Astrocyte of the spinal cord (primary cell): ENCODE measurements at regions not wholly inside any gene's neighbourhood (a gene's known extent, or its start where the extent isn't known, plus 50 kb on each side); places are given as distances from the start of the nearest gene placed in this dataset.

Source experiments
- DNase-seq: peaks from one replicate; pipeline ENCODE4 v3.0.0; 2011; ENCODE audit warnings: low read depth, low spot score
- H3K4me3 ChIP-seq: 2 replicates; pipeline ENCODE4 v1.5.1; 2011; ENCODE audit warnings: low read depth, mild to moderate bottlenecking, low read length, moderate library complexity
- in situ Hi-C: cut with HindIII; loops from 2 replicates; pipeline ENCODE4 v1.10.0; 2017; ENCODE audit warnings: low sequenced_read_pairs
- TF ChIP-seq, protein P1 (sequence below): IDR thresholded peaks from 2 replicates; pipeline ENCODE4 v1.5.1; 2012; ENCODE audit warnings: low read depth, mild to moderate bottlenecking, low read length, inconsistent platforms

DNA sequence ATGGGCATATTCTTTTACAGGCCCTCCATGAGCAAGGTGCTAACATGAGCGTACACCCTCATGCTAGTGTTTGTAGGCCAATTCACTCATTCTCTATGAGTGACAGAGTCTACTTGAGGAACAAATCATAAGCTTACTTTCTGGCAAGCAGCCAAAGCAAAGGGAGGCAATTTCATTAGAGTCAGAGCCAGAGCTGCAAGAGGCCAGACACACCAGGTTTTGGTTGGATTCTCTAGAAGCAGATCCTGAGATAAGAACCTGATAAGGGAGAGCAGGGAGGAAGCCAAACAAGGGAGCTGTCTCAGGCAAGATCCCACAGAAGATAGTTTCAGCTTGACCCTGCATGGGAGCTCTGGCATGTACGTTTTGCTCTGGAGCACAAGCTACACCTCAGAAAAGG, 214.1 kb upstream of the CTNNB1 start:
- in situ Hi-C loops, result no loop called here
- TF ChIP-seq, protein P1, sequence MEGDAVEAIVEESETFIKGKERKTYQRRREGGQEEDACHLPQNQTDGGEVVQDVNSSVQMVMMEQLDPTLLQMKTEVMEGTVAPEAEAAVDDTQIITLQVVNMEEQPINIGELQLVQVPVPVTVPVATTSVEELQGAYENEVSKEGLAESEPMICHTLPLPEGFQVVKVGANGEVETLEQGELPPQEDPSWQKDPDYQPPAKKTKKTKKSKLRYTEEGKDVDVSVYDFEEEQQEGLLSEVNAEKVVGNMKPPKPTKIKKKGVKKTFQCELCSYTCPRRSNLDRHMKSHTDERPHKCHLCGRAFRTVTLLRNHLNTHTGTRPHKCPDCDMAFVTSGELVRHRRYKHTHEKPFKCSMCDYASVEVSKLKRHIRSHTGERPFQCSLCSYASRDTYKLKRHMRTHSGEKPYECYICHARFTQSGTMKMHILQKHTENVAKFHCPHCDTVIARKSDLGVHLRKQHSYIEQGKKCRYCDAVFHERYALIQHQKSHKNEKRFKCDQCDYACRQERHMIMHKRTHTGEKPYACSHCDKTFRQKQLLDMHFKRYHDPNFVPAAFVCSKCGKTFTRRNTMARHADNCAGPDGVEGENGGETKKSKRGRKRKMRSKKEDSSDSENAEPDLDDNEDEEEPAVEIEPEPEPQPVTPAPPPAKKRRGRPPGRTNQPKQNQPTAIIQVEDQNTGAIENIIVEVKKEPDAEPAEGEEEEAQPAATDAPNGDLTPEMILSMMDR, result no peak
- DNase-seq, result no peak
- no peak overlapping the region for H3K4me3 ChIP-seq

DNA sequence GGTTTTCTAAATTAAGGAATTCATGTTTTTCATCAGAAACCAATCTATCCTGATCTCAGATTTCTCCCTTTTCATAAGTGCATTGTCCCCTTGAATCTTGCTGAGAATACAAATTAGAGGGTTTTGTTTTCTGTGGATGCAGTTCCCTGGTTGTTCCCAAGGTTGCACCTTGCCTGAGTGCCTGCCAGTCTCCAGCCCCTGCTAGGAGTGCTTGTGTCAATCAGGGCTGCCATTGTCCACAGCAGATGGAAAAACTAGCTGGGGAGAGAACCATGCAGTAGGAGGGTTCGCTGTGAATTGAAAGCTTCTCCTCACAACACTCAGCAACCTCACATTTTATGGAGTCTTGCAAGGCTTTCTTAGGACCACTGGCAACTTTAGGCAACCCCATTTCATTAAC, 210.8 kb upstream of the CTNNB1 start:
- no peak overlapping the region for H3K4me3 ChIP-seq
- TF ChIP-seq, protein P1, result no peak
- DNase-seq, result no peak
- in situ Hi-C loops, result no loop called here

DNA sequence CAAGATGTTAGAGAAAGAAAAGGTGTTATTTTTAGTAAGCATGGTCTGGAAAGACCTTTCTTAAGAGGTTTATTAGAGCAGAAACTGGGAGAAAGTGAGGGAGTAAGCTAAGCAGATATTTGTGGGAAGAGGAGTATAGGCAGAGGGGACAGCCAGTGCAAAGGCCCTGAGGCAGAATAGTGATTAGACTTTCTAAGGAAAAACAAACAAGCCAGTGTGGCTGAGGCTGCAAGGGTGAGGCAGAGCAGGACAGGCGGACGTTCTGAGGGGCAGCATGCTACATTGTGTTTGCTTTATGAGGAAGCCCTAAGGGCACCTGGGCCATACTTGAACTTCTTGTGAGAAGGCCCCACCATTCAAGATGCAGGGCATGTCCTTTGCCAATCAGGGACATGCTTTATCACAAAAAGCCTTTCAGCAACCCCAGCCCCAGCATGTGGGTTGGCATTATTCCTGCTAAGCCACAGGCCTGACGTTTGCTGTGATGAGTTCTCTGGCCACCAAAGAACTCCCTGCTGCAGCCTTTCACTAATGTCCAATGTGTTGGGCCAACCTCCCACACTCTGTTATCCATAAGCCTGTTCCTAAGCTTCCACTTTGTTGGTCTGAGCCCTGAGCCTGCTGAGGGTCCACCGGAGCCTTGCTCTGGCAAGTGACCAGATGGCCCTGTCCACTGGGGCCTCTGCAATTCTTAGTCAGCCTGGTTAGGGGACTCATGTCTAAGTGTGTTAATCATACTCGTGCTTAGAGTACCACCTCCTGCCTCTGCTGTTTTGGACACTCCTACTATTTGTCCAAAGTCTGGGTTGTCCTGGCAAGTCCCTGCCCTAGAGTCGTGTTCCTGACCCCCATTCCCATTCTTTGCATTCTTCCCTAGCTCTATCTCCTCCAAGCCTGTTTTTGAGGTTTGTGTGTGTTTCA, 209.9 kb upstream of the CTNNB1 start:
- peak; percentile 37 for DNase-seq
- TF ChIP-seq, protein P1, result no peak
- no peak overlapping the region for H3K4me3 ChIP-seq
- in situ Hi-C loops, result no loop called here

DNA sequence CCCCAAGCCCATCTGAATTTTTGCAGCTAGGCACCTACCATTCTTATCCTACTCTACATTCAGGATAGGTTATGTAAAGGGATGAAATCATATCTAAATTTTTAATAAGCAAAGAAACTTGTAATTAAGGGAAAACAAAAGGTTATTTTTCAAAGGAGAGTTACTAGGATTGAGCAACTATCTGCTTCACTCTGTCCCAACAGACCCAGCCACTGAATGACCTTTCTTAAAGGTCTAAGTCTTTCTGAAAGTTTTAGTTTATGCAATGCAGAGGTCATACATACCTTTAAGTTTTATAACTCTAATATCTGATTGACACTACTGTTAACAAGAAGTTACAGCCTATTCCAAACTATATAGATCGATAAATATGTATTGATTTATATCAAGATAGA, 209.2 kb upstream of the CTNNB1 start:
- no peak for DNase-seq
- in situ Hi-C loops, result no loop called here
- H3K4me3 ChIP-seq, result no peak overlapping the region
- TF ChIP-seq, protein P1, result no peak

DNA sequence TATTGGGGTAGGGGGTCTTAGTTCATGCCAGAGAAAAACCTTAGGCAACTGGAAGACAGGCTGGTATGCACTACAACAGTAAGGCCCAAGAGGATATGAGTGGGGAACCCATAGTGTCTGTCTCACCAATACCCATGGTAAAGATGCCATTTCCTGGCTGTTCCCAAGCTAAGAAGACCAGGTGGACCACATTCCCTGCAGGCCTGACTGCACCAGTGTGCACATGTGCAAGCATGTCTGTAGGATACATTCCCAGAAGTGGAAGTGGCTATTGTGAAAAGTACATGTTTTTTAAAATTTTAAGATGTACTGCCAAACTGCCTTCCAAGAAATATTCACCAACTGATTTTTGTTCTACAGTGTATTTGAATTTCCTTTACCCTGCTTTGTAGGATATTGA, 207.3 kb upstream of the CTNNB1 start:
- TF ChIP-seq, protein P1, result no peak
- in situ Hi-C loops, result no loop called here
- DNase-seq, result no peak
- no peak overlapping the region for H3K4me3 ChIP-seq

DNA sequence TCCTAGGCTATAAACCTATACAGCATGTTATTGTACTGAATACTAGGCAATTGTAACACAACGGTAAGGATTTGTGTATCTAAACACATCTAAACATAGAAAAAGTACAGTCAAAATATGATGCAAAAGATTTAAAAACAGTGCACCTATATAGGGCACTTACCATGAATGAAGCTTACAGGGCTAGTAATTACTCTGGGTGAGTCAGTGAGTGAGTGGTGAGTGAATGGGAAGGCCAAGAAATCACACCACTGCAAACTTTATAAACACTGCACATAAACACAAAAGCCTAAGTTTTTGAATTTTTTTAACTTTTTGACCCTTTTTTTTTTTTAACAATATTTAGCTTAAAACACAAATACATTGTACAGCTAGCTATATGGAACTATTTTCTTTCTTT, 204.7 kb upstream of the CTNNB1 start:
- in situ Hi-C loops, result no loop called here
- H3K4me3 ChIP-seq, result no peak overlapping the region
- DNase-seq, result no peak
- TF ChIP-seq, protein P1, result no peak
